AG09309 (cell line): ENCODE measurements at regions not wholly inside any gene's neighbourhood (a gene's known extent, or its start where the extent isn't known, plus 50 kb on each side); places are given as distances from the start of the nearest gene placed in this dataset.

ENCODE experiments used
- DNase-seq: peaks from one replicate; pipeline ENCODE4 v3.0.0-alpha.2; 2010; ENCODE audit warnings: low read depth
- H3K4me3 ChIP-seq: 2 replicates; pipeline ENCODE4 v1.5.1; 2011; ENCODE audit warnings: mild to moderate bottlenecking, low read depth, low read length, moderate library complexity; ENCODE audit not compliant: control insufficient read depth
- TF ChIP-seq, protein P1 (sequence below): IDR thresholded peaks from 2 replicates; pipeline ENCODE4 v1.5.1; 2011; ENCODE audit warnings: mild to moderate bottlenecking, low read depth, low read length, inconsistent platforms; ENCODE audit not compliant: insufficient read depth, control insufficient read depth; ENCODE audit errors: missing control alignments

DNA sequence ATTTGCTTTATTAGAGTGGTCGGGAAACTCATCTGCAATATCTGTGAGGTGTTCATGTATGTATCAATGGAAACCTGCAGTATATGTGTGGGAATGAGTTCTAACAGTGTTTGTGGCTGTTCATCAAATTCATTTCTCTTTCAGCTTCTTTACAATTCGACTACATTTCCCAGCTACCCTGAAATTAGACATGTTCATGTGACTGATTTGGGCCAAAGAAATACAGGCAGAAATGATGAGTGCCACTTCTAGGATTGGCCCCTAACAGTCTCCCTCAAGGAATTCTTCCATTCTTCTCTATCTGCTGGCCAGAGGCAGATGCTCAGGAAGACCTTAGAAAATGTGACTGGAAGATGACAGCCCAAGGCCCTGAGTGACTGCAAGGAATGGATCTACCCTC, 114.8 kb upstream of the WAC start:
- no peak overlapping the region for H3K4me3 ChIP-seq
- DNase-seq, result no peak
- TF ChIP-seq, protein P1, sequence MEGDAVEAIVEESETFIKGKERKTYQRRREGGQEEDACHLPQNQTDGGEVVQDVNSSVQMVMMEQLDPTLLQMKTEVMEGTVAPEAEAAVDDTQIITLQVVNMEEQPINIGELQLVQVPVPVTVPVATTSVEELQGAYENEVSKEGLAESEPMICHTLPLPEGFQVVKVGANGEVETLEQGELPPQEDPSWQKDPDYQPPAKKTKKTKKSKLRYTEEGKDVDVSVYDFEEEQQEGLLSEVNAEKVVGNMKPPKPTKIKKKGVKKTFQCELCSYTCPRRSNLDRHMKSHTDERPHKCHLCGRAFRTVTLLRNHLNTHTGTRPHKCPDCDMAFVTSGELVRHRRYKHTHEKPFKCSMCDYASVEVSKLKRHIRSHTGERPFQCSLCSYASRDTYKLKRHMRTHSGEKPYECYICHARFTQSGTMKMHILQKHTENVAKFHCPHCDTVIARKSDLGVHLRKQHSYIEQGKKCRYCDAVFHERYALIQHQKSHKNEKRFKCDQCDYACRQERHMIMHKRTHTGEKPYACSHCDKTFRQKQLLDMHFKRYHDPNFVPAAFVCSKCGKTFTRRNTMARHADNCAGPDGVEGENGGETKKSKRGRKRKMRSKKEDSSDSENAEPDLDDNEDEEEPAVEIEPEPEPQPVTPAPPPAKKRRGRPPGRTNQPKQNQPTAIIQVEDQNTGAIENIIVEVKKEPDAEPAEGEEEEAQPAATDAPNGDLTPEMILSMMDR, result no peak

DNA sequence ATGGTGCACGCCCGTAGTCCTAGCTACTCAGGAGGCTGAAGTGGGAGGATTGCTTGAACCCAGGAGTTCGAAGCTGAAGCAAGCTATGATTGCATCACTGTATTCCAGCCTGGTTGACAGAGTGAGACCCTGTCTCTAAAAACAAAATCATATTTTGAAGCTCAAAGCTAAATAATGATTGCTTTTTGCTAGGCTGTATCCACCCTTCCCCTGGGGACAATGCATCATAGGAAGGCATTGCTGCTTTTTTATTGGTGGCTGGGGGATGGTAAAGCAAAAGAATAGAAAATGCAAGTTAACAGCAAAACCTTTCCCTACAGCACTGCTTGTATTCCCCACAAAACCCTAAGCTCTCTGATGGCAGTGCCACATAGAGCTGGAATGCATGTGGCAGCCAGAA, 107.5 kb upstream of the WAC start:
- H3K4me3 ChIP-seq, result no peak overlapping the region
- TF ChIP-seq, protein P1, result no peak
- no peak for DNase-seq

DNA sequence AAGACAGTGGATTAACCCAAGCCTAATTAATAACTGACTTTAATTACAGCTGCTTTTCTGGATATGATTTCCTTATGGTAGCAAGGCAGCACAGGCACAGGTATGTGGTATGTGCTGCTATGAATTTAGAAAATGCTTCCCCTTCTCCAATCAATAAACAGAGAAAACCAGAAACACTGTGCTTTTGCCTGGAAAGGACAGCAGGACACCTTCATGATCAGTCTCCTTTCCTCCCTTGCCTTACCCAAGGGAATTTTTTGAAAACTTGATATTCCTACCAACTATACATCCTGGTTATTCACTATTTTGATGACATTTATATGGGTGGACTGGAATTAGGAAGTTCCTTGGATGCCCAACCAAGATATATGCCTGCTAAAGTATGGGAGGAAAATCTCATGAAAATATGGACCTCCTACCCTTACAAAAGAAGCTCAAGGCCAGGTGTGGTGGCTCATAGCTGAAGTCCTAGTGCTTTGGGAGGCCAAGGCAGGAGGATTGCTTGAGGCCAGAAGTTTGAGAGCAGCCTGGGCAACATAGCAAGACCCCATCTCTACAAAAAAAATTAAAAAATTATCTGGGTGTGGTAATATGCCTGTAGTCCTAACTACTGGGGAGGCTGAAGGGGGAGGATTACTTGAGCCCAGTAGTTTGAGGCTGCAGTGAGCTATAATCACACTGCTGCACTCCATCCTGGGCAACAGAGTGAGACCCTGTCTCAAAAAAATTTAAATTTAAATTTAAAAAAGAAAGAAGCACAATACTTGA, 106.3 kb upstream of the WAC start:
- TF ChIP-seq, protein P1, result no peak
- no peak for DNase-seq

GRCh38 chr10:28427376-28427775, 105.5 kb upstream of the WAC start:
- no peak for DNase-seq
- TF ChIP-seq, protein P1, result no peak
- H3K4me3 ChIP-seq, result no peak overlapping the region

More for the DNA sequence above, 106.3 kb upstream of the WAC start:
- H3K4me3 ChIP-seq, result no peak overlapping the region

GRCh38 chr10:28429045-28429444, 103.9 kb upstream of the WAC start:
- TF ChIP-seq, protein P1, result no peak
- no peak for DNase-seq
- H3K4me3 ChIP-seq, result no peak overlapping the region

GRCh38 chr10:28429573-28430216, 103.2 kb upstream of the WAC start:
- H3K4me3 ChIP-seq, result no peak overlapping the region
- no peak for DNase-seq
- TF ChIP-seq, protein P1, result no peak
